KMS-11 (cell line): ENCODE measurements at regions not wholly inside any gene's neighbourhood (a gene's known extent, or its start where the extent isn't known, plus 50 kb on each side); places are given as distances from the start of the nearest gene placed in this dataset.

Source experiments
- H2AFZ ChIP-seq: fragments of 200-600 bp; sonication (generic); 2 replicates; pipeline ENCODE4 v1.6.1; 2016; ENCODE audit warnings: antibody characterized with exemption, mixed run types, low read depth
- H3K27ac ChIP-seq: fragments of 200-600 bp; sonication (generic); 2 replicates; pipeline ENCODE4 v1.6.1; 2016; ENCODE audit warnings: mild to moderate bottlenecking, mixed run types
- H3K27me3 ChIP-seq: fragments of 200-600 bp; sonication (generic); 2 replicates; pipeline ENCODE4 v1.6.1; 2017; ENCODE audit warnings: mild to moderate bottlenecking, low read depth, mixed run types, moderate library complexity; ENCODE audit not compliant: insufficient read depth
- H3K36me3 ChIP-seq: fragments of 200-600 bp; sonication (generic); 2 replicates; pipeline ENCODE4 v1.6.1; 2017; ENCODE audit warnings: mild to moderate bottlenecking, mixed run types; ENCODE audit not compliant: insufficient read depth
- H3K4me1 ChIP-seq: fragments of 200-600 bp; sonication (generic); 2 replicates; pipeline ENCODE4 v1.6.1; 2016; ENCODE audit warnings: mild to moderate bottlenecking, low read depth, mixed run types; ENCODE audit not compliant: poor library complexity, severe bottlenecking
- H3K4me2 ChIP-seq: fragments of 200-600 bp; sonication (generic); 2 replicates; pipeline ENCODE4 v1.7.0; 2016; ENCODE audit warnings: mild to moderate bottlenecking, mixed run types
- H3K4me3 ChIP-seq: fragments of 200-600 bp; sonication (generic); IDR thresholded peaks from 2 replicates; pipeline ENCODE4 v1.6.1; 2017; ENCODE audit warnings: low read depth, low read length, mixed read lengths; ENCODE audit not compliant: insufficient read depth
- H3K79me2 ChIP-seq: fragments of 200-600 bp; sonication (generic); 2 replicates; pipeline ENCODE4 v1.6.1; 2016; ENCODE audit warnings: low read depth, mixed run types; ENCODE audit not compliant: insufficient read depth
- H3K9ac ChIP-seq: fragments of 200-600 bp; sonication (generic); 2 replicates; pipeline ENCODE4 v1.6.1; 2016; ENCODE audit warnings: mild to moderate bottlenecking, mixed run types
- H4K20me1 ChIP-seq: fragments of 200-600 bp; sonication (generic); 2 replicates; pipeline ENCODE4 v1.6.1; 2016; ENCODE audit warnings: mild to moderate bottlenecking, mixed run types; ENCODE audit not compliant: insufficient read depth
- CTCF ChIP-seq: fragments of 200-600 bp; sonication (generic); conservative IDR thresholded peaks from 2 replicates; pipeline ENCODE4 v1.6.1; 2017; ENCODE audit warnings: low read depth, mild to moderate bottlenecking, antibody characterized with exemption, low read length, moderate library complexity, mixed read lengths

DNA sequence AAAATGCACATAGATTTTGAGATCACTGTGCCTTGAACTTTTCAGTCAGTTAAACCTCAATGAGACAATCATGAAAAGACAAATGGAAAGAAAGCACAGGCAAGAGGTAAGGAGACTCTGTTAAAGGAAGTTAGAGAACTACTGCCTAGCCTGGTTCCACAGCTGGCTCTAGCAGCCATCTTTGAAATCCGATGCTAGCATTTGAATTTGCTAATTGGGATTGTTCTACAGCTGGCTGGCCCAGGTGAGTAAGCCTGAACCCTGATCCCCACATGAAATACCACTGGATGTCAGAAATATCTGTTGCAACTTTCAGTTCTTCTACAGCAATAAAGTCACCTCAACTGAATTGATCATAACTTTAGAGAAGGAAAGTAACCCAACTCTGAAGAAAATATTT lies 315.2 kb upstream of the CHAC2 start:
- Histone ChIP-seq H3K36me3 (no peaks in the 10 kb centered on the region), H3K4me3 (no peak overlapping the region), H3K79me2 (no peaks in the 10 kb centered on the region), H3K4me1 (no peaks in the 10 kb centered on the region), H4K20me1 (no peaks in the 10 kb centered on the region), H2AFZ (no peak overlapping the region), H3K27me3 (no peaks in the 10 kb centered on the region), H3K4me2 (no peak overlapping the region), H3K27ac (no peak overlapping the region), H3K9ac (no peak overlapping the region)
- TF ChIP-seq CTCF: no peak

DNA sequence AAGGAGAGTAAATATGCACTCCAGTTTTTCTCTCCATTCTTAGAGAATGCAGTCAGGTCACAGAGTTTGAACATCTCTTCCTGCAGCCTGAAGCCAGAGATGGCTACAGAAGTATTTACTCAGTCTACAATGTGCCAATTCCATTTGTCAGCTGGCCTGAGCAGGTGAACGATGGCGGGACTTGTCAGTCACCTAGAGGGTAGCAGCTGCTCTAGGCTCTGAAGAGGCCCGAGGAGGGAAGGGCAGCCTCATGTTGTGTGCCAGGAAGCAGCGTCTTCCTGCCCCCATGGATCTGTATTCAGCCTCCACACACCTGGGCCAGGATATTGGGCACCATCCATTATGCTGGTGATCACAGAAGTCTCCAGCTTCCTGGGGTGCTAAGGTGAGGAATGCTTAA lies 316.7 kb upstream of the CHAC2 start:
- Histone ChIP-seq H3K4me2 (no peak overlapping the region), H3K27ac (no peak overlapping the region), H2AFZ (no peak overlapping the region), H3K4me3 (no peak overlapping the region), H3K79me2 (no peaks in the 10 kb centered on the region), H3K9ac (no peak overlapping the region), H3K4me1 (no peaks in the 10 kb centered on the region), H3K27me3 (no peaks in the 10 kb centered on the region), H4K20me1 (no peaks in the 10 kb centered on the region), H3K36me3 (no peaks in the 10 kb centered on the region)
- no peak for TF ChIP-seq CTCF

DNA sequence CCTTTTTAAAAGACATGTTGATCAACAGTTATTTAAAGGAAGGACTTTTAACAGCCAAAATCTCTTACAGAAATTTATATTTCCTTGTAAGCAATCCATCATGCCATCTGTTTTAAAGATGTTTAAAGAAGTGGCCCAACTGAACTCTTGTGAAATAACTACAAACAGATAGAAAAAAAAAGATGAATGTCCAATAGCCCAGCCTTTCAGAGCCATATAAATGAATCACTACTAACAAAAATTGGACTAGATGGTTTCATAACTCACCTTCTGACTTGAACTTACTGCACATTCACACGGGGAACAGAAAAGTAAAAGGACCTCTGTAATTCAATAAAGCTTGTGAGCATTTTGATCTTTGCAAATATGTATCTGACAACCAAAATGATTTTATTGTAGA lies 319.0 kb upstream of the CHAC2 start:
- Histone ChIP-seq H3K36me3 (no peaks in the 10 kb centered on the region), H3K4me1 (no peaks in the 10 kb centered on the region), H3K27ac (no peak overlapping the region), H3K4me3 (no peak overlapping the region), H3K4me2 (no peak overlapping the region), H4K20me1 (no peaks in the 10 kb centered on the region), H3K27me3 (no peaks in the 10 kb centered on the region), H3K79me2 (no peaks in the 10 kb centered on the region), H3K9ac (no peak overlapping the region), H2AFZ (no peak overlapping the region)
- TF ChIP-seq CTCF: no peak

DNA sequence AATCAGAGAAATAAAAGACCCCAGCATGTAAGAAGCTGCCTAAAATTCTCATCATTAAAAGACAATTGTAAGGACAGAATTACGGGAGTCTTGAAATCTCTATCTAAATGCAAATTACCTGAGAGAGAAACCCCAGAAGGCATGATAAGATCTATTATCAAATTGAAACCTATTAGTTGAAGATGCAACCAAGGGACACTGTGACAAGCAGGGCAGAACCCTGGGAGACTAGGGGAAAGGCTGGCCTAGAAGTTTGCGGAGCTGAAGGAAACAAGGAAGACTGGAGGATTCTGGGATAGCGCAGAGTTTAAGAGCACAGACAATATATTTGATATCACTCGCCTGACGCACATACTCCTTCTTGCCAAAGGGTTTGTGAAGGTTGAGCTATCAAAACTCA lies 319.5 kb upstream of the CHAC2 start:
- Histone ChIP-seq H2AFZ (no peak overlapping the region), H3K4me3 (no peak overlapping the region), H3K36me3 (no peaks in the 10 kb centered on the region), H4K20me1 (no peaks in the 10 kb centered on the region), H3K27ac (no peak overlapping the region), H3K4me1 (no peaks in the 10 kb centered on the region), H3K27me3 (no peaks in the 10 kb centered on the region), H3K79me2 (no peaks in the 10 kb centered on the region), H3K4me2 (no peak overlapping the region), H3K9ac (no peak overlapping the region)
- no peak for TF ChIP-seq CTCF
